HG03342 (cell line): ENCODE measurements at regions not wholly inside any gene's neighbourhood (a gene's known extent, or its start where the extent isn't known, plus 50 kb on each side); places are given as distances from the start of the nearest gene placed in this dataset.

ENCODE experiments used
- ATAC-seq: cut with Tn5 transposase; IDR thresholded peaks from one replicate; pipeline ENCODE4 v1.9.1; 2021; ENCODE audit warnings: mild to moderate bottlenecking, moderate library complexity; ENCODE audit not compliant: unreplicated experiment

- ATAC-seq, result no peak
Observed at GRCh38 chr9:80952363-80952922, 736.9 kb downstream of the TLE1 start.

DNA sequence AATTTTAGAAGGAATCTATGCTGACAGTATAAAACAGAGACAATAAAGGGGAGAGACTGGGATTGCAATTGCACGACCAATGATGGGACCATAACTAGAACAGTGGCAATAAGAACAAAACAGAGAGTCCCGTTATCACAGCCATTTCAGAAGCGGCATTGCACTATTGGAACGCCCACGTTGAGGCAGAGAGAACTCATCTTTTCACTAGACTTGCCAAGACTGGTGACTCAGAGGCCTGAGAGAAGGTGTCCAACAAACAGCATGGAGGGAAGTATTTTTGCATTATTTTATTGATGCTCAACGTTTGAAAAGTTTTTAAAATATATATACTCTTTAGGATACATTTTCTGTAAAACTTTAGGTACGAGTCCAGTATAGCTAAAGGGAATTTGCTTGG is 737.7 kb downstream of the TLE1 start:
- no peak for ATAC-seq

- ATAC-seq, result no peak
Observed at GRCh38 chr9:80948876-80949275, 740.5 kb downstream of the TLE1 start.

GRCh38 chr9:80948066-80948465 is 741.3 kb downstream of the TLE1 start:
- no peak for ATAC-seq

GRCh38 chr9:80946496-80947170 is 742.7 kb downstream of the TLE1 start:
- ATAC-seq, result no peak

- no peak for ATAC-seq
Observed at GRCh38 chr9:80945436-80945835, 743.9 kb downstream of the TLE1 start.

- no peak for ATAC-seq
Observed at GRCh38 chr9:80937645-80938044, 751.7 kb downstream of the TLE1 start.

DNA sequence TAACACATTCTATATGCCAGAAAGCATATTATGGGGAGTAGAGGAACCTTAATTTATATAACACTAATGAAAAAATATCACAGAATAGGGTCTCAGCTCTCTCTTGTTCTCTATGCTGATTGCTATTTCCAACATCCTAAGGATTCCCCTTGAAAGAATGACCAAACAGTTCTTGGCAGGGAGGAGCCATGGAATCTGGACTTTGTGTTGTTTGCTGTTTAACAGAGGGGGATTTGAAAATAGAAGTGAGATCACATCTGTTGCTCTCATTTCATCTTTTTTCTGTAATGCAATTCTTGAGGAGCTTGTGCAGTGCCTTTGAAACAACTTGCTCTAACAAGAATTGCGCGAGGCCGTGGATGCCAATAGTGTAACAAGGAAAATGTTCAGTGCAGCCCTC is 755.3 kb downstream of the TLE1 start:
- no peak for ATAC-seq

DNA sequence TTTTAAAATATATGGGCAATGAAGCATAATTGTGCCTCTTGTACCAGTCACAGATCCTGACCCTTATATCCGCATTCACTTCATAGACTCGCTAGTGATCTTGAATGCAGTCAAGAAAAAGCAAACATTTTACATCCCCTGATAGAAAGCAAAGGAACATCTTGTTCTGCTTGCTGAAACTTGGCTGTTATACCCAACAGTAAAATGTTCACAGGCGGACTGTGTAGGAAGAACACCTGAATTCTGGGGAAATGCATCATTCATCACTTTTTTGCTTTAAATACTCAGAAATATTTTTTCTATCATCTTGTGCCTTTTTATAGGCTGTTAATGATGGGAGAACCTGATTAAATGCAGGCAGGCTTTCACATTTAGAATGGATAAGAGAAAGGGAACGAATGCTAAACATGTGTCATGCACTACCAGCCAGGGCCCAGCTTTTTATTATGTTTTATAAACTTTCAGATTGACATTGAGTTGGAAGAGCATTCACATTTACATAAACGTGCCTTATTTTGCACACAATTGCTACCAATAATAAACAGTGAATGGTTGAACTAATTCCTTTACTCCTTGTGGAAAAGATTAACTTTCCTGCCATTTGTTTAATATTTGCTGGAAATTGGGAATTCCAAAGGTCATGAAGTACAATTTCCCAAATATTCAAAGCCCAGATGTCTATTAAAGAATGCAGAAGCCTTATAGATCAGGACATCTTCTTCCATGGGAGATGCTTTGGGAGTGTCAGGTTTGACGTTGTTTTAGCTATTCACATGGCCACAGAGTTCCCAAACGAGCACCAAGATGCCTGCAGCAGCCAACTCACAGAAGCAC is 756.2 kb downstream of the TLE1 start:
- no peak for ATAC-seq

- ATAC-seq, result no peak
Observed at GRCh38 chr9:80932181-80932580, 757.2 kb downstream of the TLE1 start.

DNA sequence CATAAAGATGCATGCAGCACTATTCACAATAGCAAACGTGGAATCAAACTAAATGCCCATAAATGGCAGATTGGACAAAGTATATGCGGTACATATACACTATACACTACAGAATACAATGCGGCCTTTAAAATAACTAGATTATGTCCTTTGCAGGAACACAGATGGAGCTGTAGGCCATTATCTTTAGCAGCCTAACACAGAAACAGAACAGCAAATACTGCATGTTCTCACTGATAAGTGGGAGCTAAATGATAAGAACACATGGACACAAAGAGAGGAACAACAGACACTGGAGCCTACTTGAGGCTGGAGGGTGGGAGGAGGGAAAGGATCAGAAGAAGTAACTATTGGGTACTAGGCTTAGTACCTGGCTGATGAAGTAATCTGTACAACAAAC is 758.2 kb downstream of the TLE1 start:
- no peak for ATAC-seq

DNA sequence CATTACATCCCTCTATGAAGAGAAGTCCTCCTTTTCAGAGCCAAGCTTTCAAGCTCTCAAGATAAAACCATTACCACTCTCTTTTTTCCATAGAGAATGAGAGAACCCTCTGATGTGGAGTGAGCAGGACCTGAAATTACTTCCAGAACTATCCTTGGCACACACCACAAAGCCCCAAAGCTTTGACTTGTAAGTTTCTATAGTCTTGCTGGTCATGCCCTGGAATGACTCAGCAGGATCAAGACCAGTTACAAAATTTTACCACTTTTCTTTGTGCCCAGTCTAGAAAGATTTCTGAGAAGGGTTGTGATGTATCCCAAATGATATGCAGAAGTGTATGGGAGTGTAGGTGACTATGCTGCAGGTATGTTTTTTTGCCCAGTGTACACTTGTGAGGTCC is 760.6 kb downstream of the TLE1 start:
- ATAC-seq, result no peak

DNA sequence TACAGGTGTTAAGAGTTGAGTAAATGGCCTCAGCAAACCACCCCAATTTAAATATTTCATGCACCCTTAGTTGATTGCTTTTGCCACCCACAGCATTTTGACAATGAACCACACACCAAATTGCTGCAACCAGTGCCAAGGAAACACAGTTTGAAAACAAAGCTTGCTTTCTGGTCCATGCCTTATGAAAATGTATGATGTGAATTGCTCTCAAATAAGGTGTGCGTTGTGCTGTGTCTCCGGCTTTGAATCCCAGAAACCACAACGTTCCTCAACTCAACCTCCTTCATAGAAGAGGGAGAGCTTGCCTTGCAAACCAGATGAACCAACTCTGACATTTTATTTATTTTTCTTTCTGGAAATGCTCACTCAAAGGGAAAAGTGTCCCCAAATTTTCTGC is 762.7 kb downstream of the TLE1 start:
- no peak for ATAC-seq

GRCh38 chr9:80922544-80922943 is 766.8 kb downstream of the TLE1 start:
- no peak for ATAC-seq

- ATAC-seq, result no peak
Observed at GRCh38 chr9:80906728-80907127, 782.6 kb downstream of the TLE1 start.

DNA sequence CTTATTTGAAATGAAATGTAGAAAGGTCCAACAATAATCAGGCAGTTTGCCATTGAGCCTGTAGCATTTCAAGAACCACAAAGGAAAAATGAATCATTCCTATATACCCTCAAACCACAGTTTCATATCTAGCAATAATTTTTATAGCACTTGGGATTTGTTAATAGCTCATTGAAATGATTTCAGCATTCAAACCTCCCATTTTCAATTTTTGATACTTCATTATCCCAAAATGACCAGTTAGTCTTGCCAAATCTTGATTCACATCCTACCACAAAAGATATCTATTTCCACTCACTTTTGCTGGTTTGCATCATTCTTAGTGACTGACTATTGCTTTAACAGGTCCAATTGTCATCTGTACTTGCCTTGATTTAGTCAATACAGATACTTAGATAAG is 790.1 kb downstream of the TLE1 start:
- no peak for ATAC-seq

DNA sequence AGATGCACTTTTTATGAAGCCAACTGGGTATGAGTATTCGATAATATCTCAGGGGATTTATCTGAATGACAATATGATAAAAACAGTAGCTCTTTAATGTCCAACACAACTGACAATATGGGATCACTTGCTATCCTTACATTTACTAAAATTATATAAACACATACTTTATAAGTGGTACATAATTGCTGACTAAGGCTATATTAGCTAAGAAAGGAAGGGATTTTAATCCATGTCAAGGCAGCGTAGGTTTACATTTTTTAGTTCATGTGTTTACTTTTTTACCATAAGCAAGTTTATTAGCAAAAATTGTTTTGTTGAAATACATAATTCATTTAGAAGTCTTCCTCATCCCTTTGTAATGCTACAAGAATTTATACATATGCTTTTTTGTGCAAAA is 796.2 kb downstream of the TLE1 start:
- ATAC-seq, result no peak

GRCh38 chr9:80892703-80893102 is 796.6 kb downstream of the TLE1 start:
- no peak for ATAC-seq

GRCh38 chr9:80890124-80890523 is 799.2 kb downstream of the TLE1 start:
- ATAC-seq, result no peak

GRCh38 chr9:80885894-80886293 is 803.5 kb downstream of the TLE1 start:
- ATAC-seq, result no peak

GRCh38 chr9:80883826-80884579 is 805.3 kb downstream of the TLE1 start:
- no peak for ATAC-seq
